GM18498 (cell line): ENCODE measurements at regions not wholly inside any gene's neighbourhood (a gene's known extent, or its start where the extent isn't known, plus 50 kb on each side); places are given as distances from the start of the nearest gene placed in this dataset.
A peak's percentile ranks its signal among the peaks of the same experiment; 100 is the strongest.
"Not testable (repeated sequence)": the region's sequence is repeated elsewhere in the genome, so short reads cannot be mapped to it uniquely, and the experiment has no call there.

Experiments used
- ATAC-seq: cut with Tn5 transposase; IDR thresholded peaks from one replicate; pipeline ENCODE4 v1.9.1; 2021; ENCODE audit warnings: mild to moderate bottlenecking, moderate library complexity; ENCODE audit not compliant: unreplicated experiment

- no peak for ATAC-seq
Measured at GRCh38 chr6:120384671-120385070, 949.6 kb downstream of the TBC1D32 start.

GRCh38 chr6:120383681-120384080 lies 950.6 kb downstream of the TBC1D32 start:
- no peak for ATAC-seq

- peak; percentile 88 for ATAC-seq
Measured at GRCh38 chr6:120378582-120379220, 955.6 kb downstream of the TBC1D32 start.

GRCh38 chr6:120373185-120373584 lies 961.1 kb downstream of the TBC1D32 start:
- no peak for ATAC-seq

- no peak for ATAC-seq
Measured at GRCh38 chr6:120363429-120363828, 970.9 kb downstream of the TBC1D32 start.

GRCh38 chr6:120358535-120358934 lies 975.7 kb downstream of the TBC1D32 start:
- ATAC-seq, result not testable (repeated sequence)

GRCh38 chr6:120357447-120357846 lies 976.8 kb downstream of the TBC1D32 start:
- no peak for ATAC-seq

GRCh38 chr6:120355822-120356221 lies 978.5 kb downstream of the TBC1D32 start:
- no peak for ATAC-seq

- ATAC-seq, result no peak
Measured at GRCh38 chr6:120354452-120355098, 979.7 kb downstream of the TBC1D32 start.

- no peak for ATAC-seq
Measured at GRCh38 chr6:120352491-120352890, 981.8 kb downstream of the TBC1D32 start.

- ATAC-seq, result no peak
Measured at GRCh38 chr6:120348926-120349325, 985.4 kb downstream of the TBC1D32 start.

GRCh38 chr6:120328521-120328920 lies 979.0 kb upstream of the MAN1A1 start:
- no peak for ATAC-seq

- ATAC-seq, result no peak
Measured at GRCh38 chr6:120320481-120321162, 971.1 kb upstream of the MAN1A1 start.

- no peak for ATAC-seq
Measured at GRCh38 chr6:120304223-120304622, 954.7 kb upstream of the MAN1A1 start.

GRCh38 chr6:120303527-120303926 lies 954.0 kb upstream of the MAN1A1 start:
- ATAC-seq, result no peak

- no peak for ATAC-seq
Measured at GRCh38 chr6:120302041-120302440, 952.5 kb upstream of the MAN1A1 start.

- no peak for ATAC-seq
Measured at GRCh38 chr6:120290964-120291363, 941.4 kb upstream of the MAN1A1 start.

- no peak for ATAC-seq
Measured at GRCh38 chr6:120282005-120282404, 932.4 kb upstream of the MAN1A1 start.

GRCh38 chr6:120279466-120280167 lies 930.1 kb upstream of the MAN1A1 start:
- ATAC-seq, result no peak

- ATAC-seq, result no peak
Measured at GRCh38 chr6:120278689-120279396, 929.3 kb upstream of the MAN1A1 start.

- ATAC-seq, result peak; percentile 91
Measured at GRCh38 chr6:120274547-120274946, 925.0 kb upstream of the MAN1A1 start.
